H1 (cell line): ENCODE measurements at regions not wholly inside any gene's neighbourhood (a gene's known extent, or its start where the extent isn't known, plus 50 kb on each side); places are given as distances from the start of the nearest gene placed in this dataset.

Source experiments
- BCL11A ChIP-seq, 2 experiments: IDR thresholded peaks; one replicate each; pipeline ENCODE4 v1.6.1; 2011; ENCODE audit warnings: low read depth in 2 of 2, low read length in 2 of 2, mild to moderate bottlenecking in 2 of 2
- EP300 ChIP-seq, 2 experiments: IDR thresholded peaks; 1 replicate in 1 of 2; 2 replicates in 1 of 2; pipeline ENCODE4 v1.6.1; 2011 to 2012; ENCODE audit warnings: low read depth in 2 of 2, low read length in 2 of 2, mild to moderate bottlenecking in 2 of 2, borderline replicate concordance in 1 of 2, inconsistent platforms in 1 of 2, moderate library complexity in 1 of 2
- RFX5 ChIP-seq: IDR thresholded peaks from 2 replicates; pipeline ENCODE4 v1.6.1; 2011; ENCODE audit warnings: low read depth, low read length, improper control_type of control experiment, borderline replicate concordance

GRCh38 chr9:119758241-119758640, 389.0 kb upstream of the BRINP1 start (continued):
- no peak for TF ChIP-seq BCL11A (IDR thresholded peaks at IDR 0.05; ENCODE audit: low read depth in 2 of 2, low read length in 2 of 2)
- no peak for TF ChIP-seq EP300 (IDR thresholded peaks at IDR 0.05; ENCODE audit: borderline replicate concordance in 1 of 2, low read depth in 2 of 2, low read length in 2 of 2)
- TF ChIP-seq RFX5, result no peak
